Astrocyte (in vitro differentiated cells and primary cell): ENCODE measurements at regions not wholly inside any gene's neighbourhood (a gene's known extent, or its start where the extent isn't known, plus 50 kb on each side); places are given as distances from the start of the nearest gene placed in this dataset.

Experiments used
- EZH2 ChIP-seq: IDR thresholded peaks from 2 replicates; pipeline ENCODE4 v1.6.1; 2012; ENCODE audit warnings: mild to moderate bottlenecking, low read length, inconsistent platforms; ENCODE audit not compliant: insufficient read depth
- TF ChIP-seq, protein P1 (sequence below): IDR thresholded peaks from 2 replicates; pipeline ENCODE4 v1.5.1; 2011; ENCODE audit warnings: low read depth, mild to moderate bottlenecking, inconsistent platforms, low read length, moderate library complexity; ENCODE audit not compliant: insufficient read depth

DNA sequence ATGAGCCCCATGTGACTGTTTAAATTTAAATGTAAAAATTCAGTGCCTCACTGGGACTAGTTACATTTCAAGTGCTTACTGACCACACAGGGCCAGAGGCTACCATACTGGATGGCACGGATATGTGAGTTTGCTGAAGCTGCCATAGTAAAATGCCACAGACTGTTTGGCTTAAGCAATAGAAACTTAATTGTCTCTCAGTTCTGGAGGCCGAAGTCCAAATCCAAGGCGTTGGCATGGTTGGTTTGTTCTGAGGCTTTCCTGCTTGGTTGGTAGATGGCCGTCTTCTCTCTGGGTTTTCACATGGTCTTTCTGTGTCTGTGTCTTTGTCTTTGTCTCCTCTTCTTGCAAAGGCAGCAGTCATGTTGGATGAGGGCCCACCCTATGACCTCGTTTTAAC is 878.9 kb upstream of the RBFOX1 start:
- TF ChIP-seq, protein P1, sequence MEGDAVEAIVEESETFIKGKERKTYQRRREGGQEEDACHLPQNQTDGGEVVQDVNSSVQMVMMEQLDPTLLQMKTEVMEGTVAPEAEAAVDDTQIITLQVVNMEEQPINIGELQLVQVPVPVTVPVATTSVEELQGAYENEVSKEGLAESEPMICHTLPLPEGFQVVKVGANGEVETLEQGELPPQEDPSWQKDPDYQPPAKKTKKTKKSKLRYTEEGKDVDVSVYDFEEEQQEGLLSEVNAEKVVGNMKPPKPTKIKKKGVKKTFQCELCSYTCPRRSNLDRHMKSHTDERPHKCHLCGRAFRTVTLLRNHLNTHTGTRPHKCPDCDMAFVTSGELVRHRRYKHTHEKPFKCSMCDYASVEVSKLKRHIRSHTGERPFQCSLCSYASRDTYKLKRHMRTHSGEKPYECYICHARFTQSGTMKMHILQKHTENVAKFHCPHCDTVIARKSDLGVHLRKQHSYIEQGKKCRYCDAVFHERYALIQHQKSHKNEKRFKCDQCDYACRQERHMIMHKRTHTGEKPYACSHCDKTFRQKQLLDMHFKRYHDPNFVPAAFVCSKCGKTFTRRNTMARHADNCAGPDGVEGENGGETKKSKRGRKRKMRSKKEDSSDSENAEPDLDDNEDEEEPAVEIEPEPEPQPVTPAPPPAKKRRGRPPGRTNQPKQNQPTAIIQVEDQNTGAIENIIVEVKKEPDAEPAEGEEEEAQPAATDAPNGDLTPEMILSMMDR: no peak
- TF ChIP-seq EZH2: no peak
